Suprapubic skin (tissue), 4 donors: ENCODE measurements at regions not wholly inside any gene's neighbourhood (a gene's known extent, or its start where the extent isn't known, plus 50 kb on each side); places are given as distances from the start of the nearest gene placed in this dataset.

Experiments
- CTCF ChIP-seq, 2 donors: fragments of 200-600 bp in 1 of 2; fragments of 450-650 bp in 1 of 2; sonication (generic) in 1 of 2; IDR thresholded peaks; one replicate each; pipeline ENCODE4 v1.5.1; 2016 to 2019; ENCODE audit warnings: antibody characterized with exemption in 2 of 2, mild to moderate bottlenecking in 1 of 2, moderate library complexity in 1 of 2
- POLR2A ChIP-seq, 2 donors: fragments of 450-650 bp; IDR thresholded peaks; one replicate each; pipeline ENCODE4 v1.6.1; 2017; ENCODE audit warnings: antibody characterized with exemption in 2 of 2, mild to moderate bottlenecking in 2 of 2, moderate library complexity in 2 of 2
- POLR2AphosphoS5 ChIP-seq, 3 donors: sonication (generic); formaldehyde crosslinking; IDR thresholded peaks; one replicate each; pipeline ENCODE4 v1.6.1; 2017; ENCODE audit warnings: antibody characterized with exemption in 3 of 3

DNA sequence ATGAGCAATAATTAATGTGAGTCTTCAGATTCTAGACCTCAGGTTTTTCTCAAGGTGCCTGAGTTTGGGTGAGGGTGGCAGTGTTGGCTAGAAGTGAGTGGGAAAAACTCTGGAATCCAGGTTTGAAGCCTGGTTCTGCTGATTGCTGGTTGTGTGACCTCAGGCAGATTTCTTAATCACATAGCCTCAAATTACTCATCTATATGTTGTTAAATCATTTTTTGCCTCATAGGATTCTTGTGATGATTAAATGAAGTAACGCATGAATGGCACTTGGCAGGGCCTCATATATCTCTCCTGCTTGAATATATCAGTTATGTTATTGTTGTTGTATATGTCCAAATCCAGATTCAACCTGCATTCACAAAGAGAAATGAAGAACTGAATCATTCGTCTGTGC is 60.5 kb downstream of the NR2F2 start:
- TF ChIP-seq POLR2A (IDR thresholded peaks at IDR 0.05): no peak
- TF ChIP-seq CTCF (IDR thresholded peaks at IDR 0.05): no peak
- no peak for TF ChIP-seq POLR2AphosphoS5 (IDR thresholded peaks at IDR 0.05)
